Glutamatergic neuron (in vitro differentiated cells): ENCODE measurements at regions not wholly inside any gene's neighbourhood (a gene's known extent, or its start where the extent isn't known, plus 50 kb on each side); places are given as distances from the start of the nearest gene placed in this dataset.

Experiments
- DNase-seq: peaks from one replicate; pipeline ENCODE4 v3.0.0; 2022
- H3K27ac Mint-ChIP-seq: one replicate; pipeline ENCODE4 v1.8.0; 2020; ENCODE audit warnings: mild to moderate bottlenecking, mixed read lengths, inconsistent platforms; ENCODE audit not compliant: unreplicated experiment
- H3K27me3 Mint-ChIP-seq: one replicate; pipeline ENCODE4 v1.8.0; 2020; ENCODE audit warnings: mild to moderate bottlenecking, moderate library complexity, mixed read lengths, inconsistent platforms; ENCODE audit not compliant: unreplicated experiment
- H3K36me3 Mint-ChIP-seq: one replicate; pipeline ENCODE4 v1.8.0; 2020; ENCODE audit warnings: mild to moderate bottlenecking, mixed read lengths, inconsistent platforms; ENCODE audit not compliant: unreplicated experiment
- H3K4me1 Mint-ChIP-seq: one replicate; pipeline ENCODE4 v1.8.0; 2020; ENCODE audit warnings: mild to moderate bottlenecking, low read depth, mixed read lengths, inconsistent platforms; ENCODE audit not compliant: unreplicated experiment
- H3K4me3 Mint-ChIP-seq: one replicate; pipeline ENCODE4 v1.8.0; 2020; ENCODE audit warnings: mild to moderate bottlenecking, mixed read lengths, inconsistent platforms; ENCODE audit not compliant: unreplicated experiment
- H3K9me3 Mint-ChIP-seq: one replicate; pipeline ENCODE4 v1.8.0; 2020; ENCODE audit warnings: mild to moderate bottlenecking, moderate library complexity, mixed read lengths, inconsistent platforms; ENCODE audit not compliant: unreplicated experiment
- CTCF ChIP-seq: fragments of 200-600 bp; sonication (generic); IDR thresholded peaks from one replicate; pipeline ENCODE4 v1.5.0; 2021; ENCODE audit not compliant: partially characterized antibody, unreplicated experiment

DNA sequence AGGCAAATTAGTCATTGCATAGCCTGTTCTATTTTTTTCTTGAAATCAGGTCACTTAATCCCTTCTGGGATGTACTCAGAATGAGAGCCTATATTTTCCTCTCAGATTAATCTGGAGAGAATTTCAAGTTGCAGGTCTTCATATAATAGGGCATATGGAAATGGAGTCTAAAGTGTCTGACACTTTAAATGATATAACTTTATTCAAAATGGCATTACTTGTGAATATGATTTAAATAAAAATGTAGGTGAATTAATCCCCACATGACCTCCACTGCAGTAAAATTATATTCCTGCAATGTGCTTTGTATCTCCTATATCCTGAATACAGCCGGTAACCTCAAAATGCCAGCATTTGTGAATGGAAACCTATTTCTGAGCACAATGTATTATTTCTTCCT, 172.5 kb upstream of the BTBD3 start:
- H3K27ac Mint-ChIP-seq: no peak overlapping the region
- H3K36me3 Mint-ChIP-seq: no peaks in the 10 kb centered on the region
- no peak for DNase-seq
- no peak overlapping the region for H3K4me3 Mint-ChIP-seq
- H3K4me1 Mint-ChIP-seq: no peaks in the 10 kb centered on the region
- H3K9me3 Mint-ChIP-seq: no peaks in the 10 kb centered on the region
- H3K27me3 Mint-ChIP-seq: no peaks in the 10 kb centered on the region
- no peak for TF ChIP-seq CTCF

- H3K27me3 Mint-ChIP-seq: no peaks in the 10 kb centered on the region
- no peak overlapping the region for H3K27ac Mint-ChIP-seq
- H3K36me3 Mint-ChIP-seq: no peaks in the 10 kb centered on the region
- no peak overlapping the region for H3K4me3 Mint-ChIP-seq
- TF ChIP-seq CTCF: no peak
- H3K9me3 Mint-ChIP-seq: no peaks in the 10 kb centered on the region
- no peak for DNase-seq
- no peaks in the 10 kb centered on the region for H3K4me1 Mint-ChIP-seq
Observed at GRCh38 chr20:11748436-11748835, 169.3 kb upstream of the BTBD3 start.

DNA sequence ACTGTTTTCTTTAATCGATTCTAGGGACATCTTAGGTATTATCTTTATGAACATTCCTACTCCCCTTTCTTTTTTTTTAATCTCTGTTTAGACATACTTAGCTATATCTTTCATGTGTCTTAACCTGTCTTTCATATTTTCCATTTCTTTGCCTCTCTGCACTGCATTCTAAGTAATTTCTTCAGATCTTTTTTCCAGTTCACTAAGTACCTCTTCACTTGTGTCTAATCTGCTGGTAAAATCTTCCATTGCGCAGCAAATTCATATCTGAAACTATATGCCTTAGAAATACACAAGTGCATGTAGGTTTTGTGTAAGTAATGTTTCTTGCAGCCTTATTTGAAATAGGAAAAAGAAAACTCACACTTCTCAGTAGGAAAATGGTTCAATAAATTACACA, 165.4 kb upstream of the BTBD3 start:
- no peak for TF ChIP-seq CTCF
- no peaks in the 10 kb centered on the region for H3K9me3 Mint-ChIP-seq
- no peaks in the 10 kb centered on the region for H3K27me3 Mint-ChIP-seq
- no peak overlapping the region for H3K4me3 Mint-ChIP-seq
- no peak for DNase-seq
- H3K36me3 Mint-ChIP-seq: no peaks in the 10 kb centered on the region
- no peaks in the 10 kb centered on the region for H3K4me1 Mint-ChIP-seq
- no peak overlapping the region for H3K27ac Mint-ChIP-seq

GRCh38 chr20:11753155-11753554, 164.5 kb upstream of the BTBD3 start:
- Mint-ChIP-seq H3K4me1 (no peaks in the 10 kb centered on the region), H3K27me3 (no peaks in the 10 kb centered on the region), H3K36me3 (no peaks in the 10 kb centered on the region), H3K27ac (no peak overlapping the region), H3K4me3 (no peak overlapping the region), H3K9me3 (no peaks in the 10 kb centered on the region)
- DNase-seq: no peak
- no peak for TF ChIP-seq CTCF

DNA sequence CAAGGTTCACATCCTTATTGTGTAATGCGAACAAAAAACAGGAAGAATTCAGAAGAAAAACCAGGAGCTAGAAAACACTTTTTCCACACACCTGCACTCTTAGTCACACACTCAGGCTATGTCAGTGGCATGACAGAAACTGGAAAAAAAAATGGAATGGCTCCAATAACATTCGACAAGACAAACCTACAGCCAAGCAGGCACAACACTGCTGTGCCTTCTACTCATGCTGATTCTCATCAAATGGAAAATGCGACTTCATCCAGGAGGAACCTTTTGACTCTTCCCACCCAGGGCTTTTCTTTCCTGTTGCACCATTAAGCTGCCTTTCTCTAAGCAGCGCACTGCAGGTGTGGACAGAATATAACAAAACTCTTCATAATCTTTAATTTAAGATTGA, 163.2 kb upstream of the BTBD3 start:
- Mint-ChIP-seq H3K27me3 (no peaks in the 10 kb centered on the region), H3K27ac (no peak overlapping the region), H3K4me3 (no peak overlapping the region), H3K4me1 (no peaks in the 10 kb centered on the region), H3K9me3 (no peaks in the 10 kb centered on the region), H3K36me3 (no peaks in the 10 kb centered on the region)
- TF ChIP-seq CTCF: no peak
- DNase-seq: no peak
